ENCODE measurements at regions not wholly inside any gene's neighbourhood (a gene's known extent, or its start where the extent isn't known, plus 50 kb on each side); places are given as distances from the start of the nearest gene placed in this dataset.

DNA sequence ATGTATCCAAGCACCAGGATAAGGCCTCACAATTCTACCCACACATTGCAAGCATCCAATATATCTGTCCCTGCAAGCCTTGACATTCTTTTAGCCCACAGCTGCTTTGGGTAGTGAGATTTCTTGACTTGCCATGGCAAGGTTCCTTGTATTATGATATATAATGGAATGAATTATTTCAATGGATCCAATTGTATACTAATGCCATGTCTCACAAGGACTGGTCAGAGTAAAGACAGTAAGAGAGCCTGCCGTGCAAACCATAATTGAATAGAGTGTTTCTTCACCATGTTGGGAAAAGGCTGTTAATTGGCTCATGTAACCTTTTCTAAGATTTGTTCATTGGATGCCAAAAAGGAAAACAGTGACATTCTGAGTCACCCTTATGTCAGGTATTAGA lies 64.3 kb upstream of the RBBP8 start:
- TF ChIP-seq, protein P1, sequence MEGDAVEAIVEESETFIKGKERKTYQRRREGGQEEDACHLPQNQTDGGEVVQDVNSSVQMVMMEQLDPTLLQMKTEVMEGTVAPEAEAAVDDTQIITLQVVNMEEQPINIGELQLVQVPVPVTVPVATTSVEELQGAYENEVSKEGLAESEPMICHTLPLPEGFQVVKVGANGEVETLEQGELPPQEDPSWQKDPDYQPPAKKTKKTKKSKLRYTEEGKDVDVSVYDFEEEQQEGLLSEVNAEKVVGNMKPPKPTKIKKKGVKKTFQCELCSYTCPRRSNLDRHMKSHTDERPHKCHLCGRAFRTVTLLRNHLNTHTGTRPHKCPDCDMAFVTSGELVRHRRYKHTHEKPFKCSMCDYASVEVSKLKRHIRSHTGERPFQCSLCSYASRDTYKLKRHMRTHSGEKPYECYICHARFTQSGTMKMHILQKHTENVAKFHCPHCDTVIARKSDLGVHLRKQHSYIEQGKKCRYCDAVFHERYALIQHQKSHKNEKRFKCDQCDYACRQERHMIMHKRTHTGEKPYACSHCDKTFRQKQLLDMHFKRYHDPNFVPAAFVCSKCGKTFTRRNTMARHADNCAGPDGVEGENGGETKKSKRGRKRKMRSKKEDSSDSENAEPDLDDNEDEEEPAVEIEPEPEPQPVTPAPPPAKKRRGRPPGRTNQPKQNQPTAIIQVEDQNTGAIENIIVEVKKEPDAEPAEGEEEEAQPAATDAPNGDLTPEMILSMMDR (IDR thresholded peaks at IDR 0.05; ENCODE audit: insufficient read depth, low read length, poor library complexity, severe bottlenecking) = no peak
- no peak for TF ChIP-seq EZH2phosphoT487 (conservative IDR thresholded peaks at IDR 0.05; ENCODE audit: low read length)
